ENCODE measurements at regions not wholly inside any gene's neighbourhood (a gene's known extent, or its start where the extent isn't known, plus 50 kb on each side); places are given as distances from the start of the nearest gene placed in this dataset.
"Not testable (repeated sequence)": the region's sequence is repeated elsewhere in the genome, so short reads cannot be mapped to it uniquely, and the experiment has no call there.

GRCh38 chrX:13198056-13198761 is 121.6 kb downstream of the ATXN3L start:
- Mint-ChIP-seq H3K27me3 (ENCODE audit: low read depth) (no peaks in the 10 kb centered on the region), H3K27ac (no peak overlapping the region), H3K4me3 (no peak overlapping the region), H3K36me3 (ENCODE audit: low read depth) (no peaks in the 10 kb centered on the region), H3K4me1 (ENCODE audit: low read depth) (no peaks in the 10 kb centered on the region), H3K9me3 (ENCODE audit: insufficient read depth) (no peaks in the 10 kb centered on the region)
- DNase-seq (no peak), ATAC-seq (no peak)
- CTCF ChIA-PET: no interaction called here
- POLR2A ChIA-PET: no interaction called here

GRCh38 chrX:13196782-13197181 is 123.1 kb downstream of the ATXN3L start:
- no peak overlapping the region for H3K27ac Mint-ChIP-seq
- ATAC-seq: no peak
- no peaks in the 10 kb centered on the region for H3K9me3 Mint-ChIP-seq (ENCODE audit: insufficient read depth)
- no peaks in the 10 kb centered on the region for H3K27me3 Mint-ChIP-seq (ENCODE audit: low read depth)
- CTCF ChIA-PET: no interaction called here
- DNase-seq: no peak
- no peak overlapping the region for H3K4me3 Mint-ChIP-seq
- POLR2A ChIA-PET: no interaction called here
- H3K4me1 Mint-ChIP-seq (ENCODE audit: low read depth): no peaks in the 10 kb centered on the region
- H3K36me3 Mint-ChIP-seq (ENCODE audit: low read depth): no peaks in the 10 kb centered on the region

GRCh38 chrX:13195340-13195739 is 124.5 kb downstream of the ATXN3L start:
- Mint-ChIP-seq H3K9me3 (ENCODE audit: insufficient read depth) (no peaks in the 10 kb centered on the region), H3K4me1 (ENCODE audit: low read depth) (no peaks in the 10 kb centered on the region), H3K27ac (no peak overlapping the region), H3K27me3 (ENCODE audit: low read depth) (no peaks in the 10 kb centered on the region), H3K36me3 (ENCODE audit: low read depth) (no peaks in the 10 kb centered on the region), H3K4me3 (no peak overlapping the region)
- POLR2A ChIA-PET: no interaction called here
- CTCF ChIA-PET: no interaction called here
- no peak for DNase-seq
- ATAC-seq: no peak

- DNase-seq (no peak), ATAC-seq (no peak)
- H3K4me3 Mint-ChIP-seq: no peak overlapping the region
- H3K27ac Mint-ChIP-seq: no peak overlapping the region
- no peaks in the 10 kb centered on the region for H3K27me3 Mint-ChIP-seq (ENCODE audit: low read depth)
- H3K4me1 Mint-ChIP-seq (ENCODE audit: low read depth): no peaks in the 10 kb centered on the region
- no peaks in the 10 kb centered on the region for H3K36me3 Mint-ChIP-seq (ENCODE audit: low read depth)
- H3K9me3 Mint-ChIP-seq (ENCODE audit: insufficient read depth): no peaks in the 10 kb centered on the region
- CTCF ChIA-PET: no interaction called here
- POLR2A ChIA-PET: no interaction called here
These were observed 125.4 kb downstream of the ATXN3L start for GRCh38 chrX:13194291-13195103.

- CTCF ChIA-PET: no interaction called here
- H3K27me3 Mint-ChIP-seq (ENCODE audit: low read depth): no peaks in the 10 kb centered on the region
- peaks cover 2% of the 10 kb centered on the region for H3K4me1 Mint-ChIP-seq (ENCODE audit: low read depth)
- POLR2A ChIA-PET: no interaction called here
- H3K9me3 Mint-ChIP-seq (ENCODE audit: insufficient read depth): no peaks in the 10 kb centered on the region
- H3K4me3 Mint-ChIP-seq: no peak overlapping the region
- ATAC-seq (no peak), DNase-seq (no peak)
- no peak overlapping the region for H3K27ac Mint-ChIP-seq
- H3K36me3 Mint-ChIP-seq (ENCODE audit: low read depth): no peaks in the 10 kb centered on the region
These were observed 129.8 kb downstream of the ATXN3L start for GRCh38 chrX:13190051-13190450.

GRCh38 chrX:13189380-13189779 is 130.5 kb downstream of the ATXN3L start:
- H3K4me1 Mint-ChIP-seq (ENCODE audit: low read depth): peaks cover 2% of the 10 kb centered on the region
- peaks cover 1% of the 10 kb centered on the region for H3K36me3 Mint-ChIP-seq (ENCODE audit: low read depth)
- no peaks in the 10 kb centered on the region for H3K9me3 Mint-ChIP-seq (ENCODE audit: insufficient read depth)
- H3K4me3 Mint-ChIP-seq: no peak overlapping the region
- ChIA-PET CTCF (no interaction called here), POLR2A (no interaction called here)
- ATAC-seq (no peak), DNase-seq (no peak)
- H3K27ac Mint-ChIP-seq: no peak overlapping the region
- H3K27me3 Mint-ChIP-seq (ENCODE audit: low read depth): no peaks in the 10 kb centered on the region

GRCh38 chrX:13188731-13189309 is 131.0 kb downstream of the ATXN3L start:
- peaks cover 1% of the 10 kb centered on the region for H3K36me3 Mint-ChIP-seq (ENCODE audit: low read depth)
- no peak overlapping the region for H3K27ac Mint-ChIP-seq
- H3K9me3 Mint-ChIP-seq (ENCODE audit: insufficient read depth): no peaks in the 10 kb centered on the region
- DNase-seq (no peak), ATAC-seq (no peak)
- peaks cover 2% of the 10 kb centered on the region for H3K4me1 Mint-ChIP-seq (ENCODE audit: low read depth)
- no peaks in the 10 kb centered on the region for H3K27me3 Mint-ChIP-seq (ENCODE audit: low read depth)
- no peak overlapping the region for H3K4me3 Mint-ChIP-seq
- ChIA-PET CTCF (no interaction called here), POLR2A (no interaction called here)

GRCh38 chrX:13186643-13187042 is 133.2 kb downstream of the ATXN3L start:
- H3K9me3 Mint-ChIP-seq (ENCODE audit: insufficient read depth); ATAC-seq; H3K36me3 Mint-ChIP-seq (ENCODE audit: low read depth); H3K4me1 Mint-ChIP-seq (ENCODE audit: low read depth); POLR2A ChIA-PET; DNase-seq; H3K27me3 Mint-ChIP-seq (ENCODE audit: low read depth); H3K27ac Mint-ChIP-seq; CTCF ChIA-PET; H3K4me3 Mint-ChIP-seq: not testable (repeated sequence)

GRCh38 chrX:13180807-13181206 is 136.4 kb upstream of the FAM9C start:
- Mint-ChIP-seq H3K27me3 (ENCODE audit: low read depth) (no peaks in the 10 kb centered on the region), H3K4me1 (ENCODE audit: low read depth) (peaks cover 12% of the 10 kb centered on the region), H3K4me3 (no peak overlapping the region), H3K9me3 (ENCODE audit: insufficient read depth) (no peaks in the 10 kb centered on the region), H3K27ac (no peak overlapping the region), H3K36me3 (ENCODE audit: low read depth) (peaks cover 1% of the 10 kb centered on the region)
- ChIA-PET POLR2A (no interaction called here), CTCF (no interaction called here)
- ATAC-seq (no peak), DNase-seq (no peak)

GRCh38 chrX:13179586-13179985 is 135.2 kb upstream of the FAM9C start:
- DNase-seq: no peak
- Mint-ChIP-seq H3K36me3 (ENCODE audit: low read depth) (no peaks in the 10 kb centered on the region), H3K4me3 (no peak overlapping the region), H3K4me1 (ENCODE audit: low read depth) (peaks cover 12% of the 10 kb centered on the region), H3K27ac (no peak overlapping the region), H3K9me3 (ENCODE audit: insufficient read depth) (no peaks in the 10 kb centered on the region), H3K27me3 (ENCODE audit: low read depth) (no peaks in the 10 kb centered on the region)
- ChIA-PET CTCF (no interaction called here), POLR2A (no interaction called here)
- no peak for ATAC-seq

- ATAC-seq (no peak), DNase-seq (no peak)
- peaks cover 12% of the 10 kb centered on the region for H3K4me1 Mint-ChIP-seq (ENCODE audit: low read depth)
- H3K9me3 Mint-ChIP-seq (ENCODE audit: insufficient read depth): no peaks in the 10 kb centered on the region
- ChIA-PET CTCF (no interaction called here), POLR2A (no interaction called here)
- H3K27me3 Mint-ChIP-seq (ENCODE audit: low read depth): no peaks in the 10 kb centered on the region
- H3K36me3 Mint-ChIP-seq (ENCODE audit: low read depth): no peaks in the 10 kb centered on the region
- no peak overlapping the region for H3K27ac Mint-ChIP-seq
- no peak overlapping the region for H3K4me3 Mint-ChIP-seq
These were observed 134.7 kb upstream of the FAM9C start for GRCh38 chrX:13179100-13179499.

- Mint-ChIP-seq H3K4me1 (ENCODE audit: low read depth) (peaks cover 12% of the 10 kb centered on the region), H3K27me3 (ENCODE audit: low read depth) (no peaks in the 10 kb centered on the region), H3K27ac (no peak overlapping the region), H3K4me3 (no peak overlapping the region), H3K9me3 (ENCODE audit: insufficient read depth) (no peaks in the 10 kb centered on the region), H3K36me3 (ENCODE audit: low read depth) (no peaks in the 10 kb centered on the region)
- ChIA-PET POLR2A (interaction anchor here (0.6 kb wide), 1 partner anchor 320 kb away, joined by 3 read pairs; no protein-coding TSS in a partner anchor), CTCF (no interaction called here)
- DNase-seq (no peak), ATAC-seq (no peak)
These were observed 133.6 kb upstream of the FAM9C start for GRCh38 chrX:13177921-13178566.
